ENCODE measurements at regions not wholly inside any gene's neighbourhood (a gene's known extent, or its start where the extent isn't known, plus 50 kb on each side); places are given as distances from the start of the nearest gene placed in this dataset.

DNA sequence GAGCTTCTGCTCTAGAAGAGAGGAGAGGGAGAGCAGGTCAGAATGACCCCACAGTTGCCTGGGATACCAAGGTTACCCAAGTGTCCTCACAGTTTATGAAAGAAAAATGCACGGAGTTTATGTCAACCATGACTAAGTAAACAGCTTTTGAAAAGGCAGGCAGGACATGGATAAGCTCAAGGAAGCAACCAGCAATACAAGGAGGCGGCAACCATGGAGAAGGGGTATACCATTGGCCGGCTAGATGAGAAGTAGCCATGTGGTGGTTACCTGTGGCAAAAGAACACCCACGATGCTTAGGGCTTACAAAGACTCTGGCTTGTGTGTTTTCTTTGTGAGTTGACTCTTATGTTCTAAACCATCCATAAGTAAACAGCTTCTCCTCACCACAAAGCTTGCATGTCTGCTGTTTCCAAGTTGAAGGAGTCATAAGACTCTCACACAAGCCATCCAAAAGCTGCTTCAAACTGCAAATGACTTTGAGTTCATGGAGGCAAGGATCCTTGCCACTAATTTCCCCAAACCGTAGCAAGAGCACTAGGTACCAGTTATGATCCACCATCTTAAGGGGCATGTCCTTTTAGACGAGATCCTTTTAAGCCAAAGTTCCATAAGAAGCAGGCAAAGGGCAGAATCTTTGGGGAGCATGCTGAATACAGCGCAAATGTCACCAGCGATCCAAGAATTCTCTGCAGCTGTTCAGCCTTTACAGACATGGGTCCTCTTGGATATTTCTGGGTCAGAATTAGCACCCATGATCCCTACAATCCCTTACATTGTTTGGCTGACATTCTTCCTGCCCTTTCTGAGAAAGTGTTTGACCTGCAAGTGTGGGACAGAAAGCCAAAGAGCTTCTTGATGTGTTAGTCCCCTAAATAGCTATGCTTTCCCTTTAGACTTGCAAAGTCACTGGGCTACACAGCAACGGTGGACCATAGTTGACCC lies 74.8 kb upstream of the IPO5 start:
- Histone ChIP-seq H4K20me1 (ENCODE audit: insufficient read depth, low read length) (no peaks in the 10 kb centered on the region), H3K27me3 (ENCODE audit: control insufficient read depth in 1 of 2, insufficient read depth in 2 of 2, low read length in 2 of 2) (peaks cover 3 to 38% of the 10 kb centered on the region in 2 experiments; a peak in 3 of 5 replicates), H3K79me2 (ENCODE audit: insufficient read depth, low read length) (no peaks in the 10 kb centered on the region), H3K36me3 (replicated peaks in 1 of 2; ENCODE audit: control insufficient read depth in 1 of 2, insufficient read depth in 2 of 2, low read length in 2 of 2) (no peaks in the 10 kb centered on the region), H2AFZ (ENCODE audit: low read length) (no peak overlapping the region), H3K27ac (ENCODE audit: extremely low read length, insufficient read depth, low read length) (no peak overlapping the region), H3K9me3 (ENCODE audit: low read length) (no peaks in the 10 kb centered on the region), H3K4me3 (replicated peaks in 1 of 3; ENCODE audit: insufficient read depth in 1 of 3, low read depth in 2 of 3, low read length in 3 of 3) (no peak overlapping the region), H3K4me1 (ENCODE audit: insufficient read depth, low read length) (no peaks in the 10 kb centered on the region), H3K4me2 (ENCODE audit: low read depth, low read length) (no peak overlapping the region), H3K9ac (ENCODE audit: insufficient read depth, low read depth, low read length) (no peak overlapping the region)
- CTCF ChIA-PET (ENCODE audit: low intra/inter-chr PET ratio, low total read pairs), result no interaction called here
- intact Hi-C loops (cut with micrococcal nuclease; ENCODE audit: unreplicated experiment), result no loop called here
- DNase-seq (ENCODE audit: low spot score), result no peak
- TF ChIP-seq, protein P1, sequence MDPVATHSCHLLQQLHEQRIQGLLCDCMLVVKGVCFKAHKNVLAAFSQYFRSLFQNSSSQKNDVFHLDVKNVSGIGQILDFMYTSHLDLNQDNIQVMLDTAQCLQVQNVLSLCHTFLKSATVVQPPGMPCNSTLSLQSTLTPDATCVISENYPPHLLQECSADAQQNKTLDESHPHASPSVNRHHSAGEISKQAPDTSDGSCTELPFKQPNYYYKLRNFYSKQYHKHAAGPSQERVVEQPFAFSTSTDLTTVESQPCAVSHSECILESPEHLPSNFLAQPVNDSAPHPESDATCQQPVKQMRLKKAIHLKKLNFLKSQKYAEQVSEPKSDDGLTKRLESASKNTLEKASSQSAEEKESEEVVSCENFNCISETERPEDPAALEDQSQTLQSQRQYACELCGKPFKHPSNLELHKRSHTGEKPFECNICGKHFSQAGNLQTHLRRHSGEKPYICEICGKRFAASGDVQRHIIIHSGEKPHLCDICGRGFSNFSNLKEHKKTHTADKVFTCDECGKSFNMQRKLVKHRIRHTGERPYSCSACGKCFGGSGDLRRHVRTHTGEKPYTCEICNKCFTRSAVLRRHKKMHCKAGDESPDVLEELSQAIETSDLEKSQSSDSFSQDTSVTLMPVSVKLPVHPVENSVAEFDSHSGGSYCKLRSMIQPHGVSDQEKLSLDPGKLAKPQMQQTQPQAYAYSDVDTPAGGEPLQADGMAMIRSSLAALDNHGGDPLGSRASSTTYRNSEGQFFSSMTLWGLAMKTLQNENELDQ (CRISPR knock-in tag; IDR thresholded peaks at IDR 0.05; ENCODE audit: borderline replicate concordance), result no peak
- TF ChIP-seq NR2C2 (CRISPR knock-in tag; IDR thresholded peaks at IDR 0.05; ENCODE audit: borderline replicate concordance) (no peak), STAG1 (CRISPR knock-in tag; IDR thresholded peaks at IDR 0.05) (no peak), ZMYM2 (CRISPR knock-in tag; IDR thresholded peaks at IDR 0.05) (no peak), HMG20A (CRISPR knock-in tag; IDR thresholded peaks at IDR 0.05; ENCODE audit: borderline replicate concordance) (no peak), HNRNPL (IDR thresholded peaks at IDR 0.05; ENCODE audit: low read depth, low read length) (no peak)
- TF ChIP-seq, protein P2, sequence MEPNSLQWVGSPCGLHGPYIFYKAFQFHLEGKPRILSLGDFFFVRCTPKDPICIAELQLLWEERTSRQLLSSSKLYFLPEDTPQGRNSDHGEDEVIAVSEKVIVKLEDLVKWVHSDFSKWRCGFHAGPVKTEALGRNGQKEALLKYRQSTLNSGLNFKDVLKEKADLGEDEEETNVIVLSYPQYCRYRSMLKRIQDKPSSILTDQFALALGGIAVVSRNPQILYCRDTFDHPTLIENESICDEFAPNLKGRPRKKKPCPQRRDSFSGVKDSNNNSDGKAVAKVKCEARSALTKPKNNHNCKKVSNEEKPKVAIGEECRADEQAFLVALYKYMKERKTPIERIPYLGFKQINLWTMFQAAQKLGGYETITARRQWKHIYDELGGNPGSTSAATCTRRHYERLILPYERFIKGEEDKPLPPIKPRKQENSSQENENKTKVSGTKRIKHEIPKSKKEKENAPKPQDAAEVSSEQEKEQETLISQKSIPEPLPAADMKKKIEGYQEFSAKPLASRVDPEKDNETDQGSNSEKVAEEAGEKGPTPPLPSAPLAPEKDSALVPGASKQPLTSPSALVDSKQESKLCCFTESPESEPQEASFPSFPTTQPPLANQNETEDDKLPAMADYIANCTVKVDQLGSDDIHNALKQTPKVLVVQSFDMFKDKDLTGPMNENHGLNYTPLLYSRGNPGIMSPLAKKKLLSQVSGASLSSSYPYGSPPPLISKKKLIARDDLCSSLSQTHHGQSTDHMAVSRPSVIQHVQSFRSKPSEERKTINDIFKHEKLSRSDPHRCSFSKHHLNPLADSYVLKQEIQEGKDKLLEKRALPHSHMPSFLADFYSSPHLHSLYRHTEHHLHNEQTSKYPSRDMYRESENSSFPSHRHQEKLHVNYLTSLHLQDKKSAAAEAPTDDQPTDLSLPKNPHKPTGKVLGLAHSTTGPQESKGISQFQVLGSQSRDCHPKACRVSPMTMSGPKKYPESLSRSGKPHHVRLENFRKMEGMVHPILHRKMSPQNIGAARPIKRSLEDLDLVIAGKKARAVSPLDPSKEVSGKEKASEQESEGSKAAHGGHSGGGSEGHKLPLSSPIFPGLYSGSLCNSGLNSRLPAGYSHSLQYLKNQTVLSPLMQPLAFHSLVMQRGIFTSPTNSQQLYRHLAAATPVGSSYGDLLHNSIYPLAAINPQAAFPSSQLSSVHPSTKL (CRISPR knock-in tag; IDR thresholded peaks at IDR 0.05), result no peak
- TF ChIP-seq, protein P3, sequence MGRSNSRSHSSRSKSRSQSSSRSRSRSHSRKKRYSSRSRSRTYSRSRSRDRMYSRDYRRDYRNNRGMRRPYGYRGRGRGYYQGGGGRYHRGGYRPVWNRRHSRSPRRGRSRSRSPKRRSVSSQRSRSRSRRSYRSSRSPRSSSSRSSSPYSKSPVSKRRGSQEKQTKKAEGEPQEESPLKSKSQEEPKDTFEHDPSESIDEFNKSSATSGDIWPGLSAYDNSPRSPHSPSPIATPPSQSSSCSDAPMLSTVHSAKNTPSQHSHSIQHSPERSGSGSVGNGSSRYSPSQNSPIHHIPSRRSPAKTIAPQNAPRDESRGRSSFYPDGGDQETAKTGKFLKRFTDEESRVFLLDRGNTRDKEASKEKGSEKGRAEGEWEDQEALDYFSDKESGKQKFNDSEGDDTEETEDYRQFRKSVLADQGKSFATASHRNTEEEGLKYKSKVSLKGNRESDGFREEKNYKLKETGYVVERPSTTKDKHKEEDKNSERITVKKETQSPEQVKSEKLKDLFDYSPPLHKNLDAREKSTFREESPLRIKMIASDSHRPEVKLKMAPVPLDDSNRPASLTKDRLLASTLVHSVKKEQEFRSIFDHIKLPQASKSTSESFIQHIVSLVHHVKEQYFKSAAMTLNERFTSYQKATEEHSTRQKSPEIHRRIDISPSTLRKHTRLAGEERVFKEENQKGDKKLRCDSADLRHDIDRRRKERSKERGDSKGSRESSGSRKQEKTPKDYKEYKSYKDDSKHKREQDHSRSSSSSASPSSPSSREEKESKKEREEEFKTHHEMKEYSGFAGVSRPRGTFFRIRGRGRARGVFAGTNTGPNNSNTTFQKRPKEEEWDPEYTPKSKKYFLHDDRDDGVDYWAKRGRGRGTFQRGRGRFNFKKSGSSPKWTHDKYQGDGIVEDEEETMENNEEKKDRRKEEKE (IDR thresholded peaks at IDR 0.05), result no peak
- TF ChIP-seq, protein P4, sequence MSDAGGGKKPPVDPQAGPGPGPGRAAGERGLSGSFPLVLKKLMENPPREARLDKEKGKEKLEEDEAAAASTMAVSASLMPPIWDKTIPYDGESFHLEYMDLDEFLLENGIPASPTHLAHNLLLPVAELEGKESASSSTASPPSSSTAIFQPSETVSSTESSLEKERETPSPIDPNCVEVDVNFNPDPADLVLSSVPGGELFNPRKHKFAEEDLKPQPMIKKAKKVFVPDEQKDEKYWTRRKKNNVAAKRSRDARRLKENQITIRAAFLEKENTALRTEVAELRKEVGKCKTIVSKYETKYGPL (CRISPR knock-in tag; IDR thresholded peaks at IDR 0.05), result no peak
- BruUV-seq (replicated peaks), result no TSS peak
- WGBS (ENCODE audit: low lambda C conversion rate), result 37% methylated on average over 8 of the region's 9 CpGs
- FAIRE-seq, result no peak
- POLR2A ChIA-PET, result no interaction called here
- in situ Hi-C loops (cut with HindIII; ENCODE audit: extremely low pct_ligation_motif_present, low pct_unique_long_range_greater_than_20kb), result no loop called here
- no peak for ATAC-seq
